ENCODE measurements at regions not wholly inside any gene's neighbourhood (a gene's known extent, or its start where the extent isn't known, plus 50 kb on each side); places are given as distances from the start of the nearest gene placed in this dataset.

DNA sequence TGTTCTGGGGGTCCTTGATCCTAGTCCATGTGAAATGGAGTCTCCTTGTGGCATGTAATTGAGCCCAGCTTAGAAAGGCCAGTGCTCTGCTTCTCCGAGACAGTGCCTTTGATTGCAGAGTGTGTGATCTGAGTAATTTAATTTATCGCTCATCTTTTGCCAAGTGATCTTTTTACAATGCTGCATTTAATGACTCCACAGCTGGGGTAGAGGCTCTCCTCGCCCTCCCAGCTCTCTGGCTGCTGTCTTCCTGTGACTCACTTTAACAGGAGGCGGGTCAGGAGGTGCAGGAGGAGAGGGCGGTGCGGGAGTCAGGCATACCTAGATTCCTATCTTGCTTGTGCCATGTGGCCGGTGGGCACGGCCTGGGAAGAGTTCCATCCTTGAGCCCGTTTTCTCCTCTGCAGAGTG, 113.4 kb upstream of the FOXF1 start:
- TF ChIP-seq, protein P1, sequence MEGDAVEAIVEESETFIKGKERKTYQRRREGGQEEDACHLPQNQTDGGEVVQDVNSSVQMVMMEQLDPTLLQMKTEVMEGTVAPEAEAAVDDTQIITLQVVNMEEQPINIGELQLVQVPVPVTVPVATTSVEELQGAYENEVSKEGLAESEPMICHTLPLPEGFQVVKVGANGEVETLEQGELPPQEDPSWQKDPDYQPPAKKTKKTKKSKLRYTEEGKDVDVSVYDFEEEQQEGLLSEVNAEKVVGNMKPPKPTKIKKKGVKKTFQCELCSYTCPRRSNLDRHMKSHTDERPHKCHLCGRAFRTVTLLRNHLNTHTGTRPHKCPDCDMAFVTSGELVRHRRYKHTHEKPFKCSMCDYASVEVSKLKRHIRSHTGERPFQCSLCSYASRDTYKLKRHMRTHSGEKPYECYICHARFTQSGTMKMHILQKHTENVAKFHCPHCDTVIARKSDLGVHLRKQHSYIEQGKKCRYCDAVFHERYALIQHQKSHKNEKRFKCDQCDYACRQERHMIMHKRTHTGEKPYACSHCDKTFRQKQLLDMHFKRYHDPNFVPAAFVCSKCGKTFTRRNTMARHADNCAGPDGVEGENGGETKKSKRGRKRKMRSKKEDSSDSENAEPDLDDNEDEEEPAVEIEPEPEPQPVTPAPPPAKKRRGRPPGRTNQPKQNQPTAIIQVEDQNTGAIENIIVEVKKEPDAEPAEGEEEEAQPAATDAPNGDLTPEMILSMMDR (conservative IDR thresholded peaks at IDR 0.05; ENCODE audit: low read length): no peak
- H3K4me3 ChIP-seq (ENCODE audit: low read length): peak overlapping the region; percentile 48
- DNase-seq (ENCODE audit: low read depth): peak; percentile 91

DNA sequence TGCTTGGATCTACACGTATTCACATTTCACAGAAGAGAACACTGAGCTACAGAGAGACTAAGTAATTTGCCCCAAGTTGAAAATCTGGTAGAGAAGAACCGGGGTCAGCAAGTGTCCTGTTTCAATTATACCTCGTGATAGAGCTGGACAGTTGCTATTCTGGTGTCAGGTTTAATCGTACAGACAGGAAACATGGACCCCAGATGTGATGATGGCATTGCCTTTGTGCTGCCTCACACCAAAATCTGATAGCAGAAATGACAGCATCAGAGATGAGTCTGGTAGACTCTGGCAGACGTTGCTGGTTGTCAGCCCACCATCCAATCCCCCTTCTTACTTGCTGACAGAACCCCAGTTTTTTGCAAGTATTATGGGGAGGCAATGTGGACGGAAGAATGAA, 112.1 kb upstream of the FOXF1 start:
- no peak overlapping the region for H3K4me3 ChIP-seq (ENCODE audit: low read length)
- DNase-seq (ENCODE audit: low read depth): no peak

DNA sequence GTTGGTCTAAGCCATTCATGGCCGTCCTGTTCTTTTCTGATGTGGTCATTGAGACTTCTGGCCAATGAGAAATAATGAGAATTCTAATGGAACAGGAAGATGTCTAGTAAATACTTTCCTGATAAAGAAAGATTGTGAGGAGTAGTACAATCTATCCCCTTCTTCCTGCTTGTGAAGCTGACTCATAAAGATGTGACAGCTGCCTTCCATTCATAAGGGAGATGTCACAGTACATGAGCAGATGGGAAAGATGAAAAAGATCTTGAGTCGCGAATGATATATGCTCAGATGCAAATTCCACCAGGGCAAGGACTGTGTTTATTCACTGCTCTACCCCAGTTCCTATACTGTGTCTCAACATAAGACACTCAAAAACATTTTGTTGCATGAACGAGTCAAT, 111.7 kb upstream of the FOXF1 start:
- no peak for DNase-seq (ENCODE audit: low read depth)
- TF ChIP-seq, protein P1 (conservative IDR thresholded peaks at IDR 0.05; ENCODE audit: low read length): no peak

More for the DNA sequence above, 112.1 kb upstream of the FOXF1 start:
- TF ChIP-seq, protein P1 (conservative IDR thresholded peaks at IDR 0.05; ENCODE audit: low read length): no peak

DNA sequence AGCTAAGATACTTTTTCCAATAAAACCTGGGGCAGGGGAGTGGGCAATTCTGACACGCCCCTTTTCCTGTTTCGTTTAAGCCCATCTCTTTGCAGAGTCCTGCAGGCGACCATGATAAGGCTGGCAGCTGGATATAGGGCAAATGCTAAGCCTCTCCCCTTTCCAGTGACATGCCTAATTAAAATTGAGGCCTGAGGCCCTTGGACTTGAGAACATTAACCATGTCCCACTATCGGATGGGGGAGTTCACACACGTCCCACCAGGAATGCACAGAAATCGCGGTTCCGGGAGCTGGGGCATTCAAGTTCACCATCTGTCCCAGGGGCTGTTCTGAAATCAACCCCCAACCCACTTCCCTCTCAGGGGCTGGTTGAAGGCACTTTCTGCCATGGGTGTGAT, 109.2 kb upstream of the FOXF1 start:
- TF ChIP-seq, protein P1 (conservative IDR thresholded peaks at IDR 0.05; ENCODE audit: low read length): no peak
- no peak overlapping the region for H3K4me3 ChIP-seq (ENCODE audit: low read length)
- DNase-seq (ENCODE audit: low read depth): no peak

More for the DNA sequence above, 111.7 kb upstream of the FOXF1 start:
- H3K4me3 ChIP-seq (ENCODE audit: low read length): no peak overlapping the region

DNA sequence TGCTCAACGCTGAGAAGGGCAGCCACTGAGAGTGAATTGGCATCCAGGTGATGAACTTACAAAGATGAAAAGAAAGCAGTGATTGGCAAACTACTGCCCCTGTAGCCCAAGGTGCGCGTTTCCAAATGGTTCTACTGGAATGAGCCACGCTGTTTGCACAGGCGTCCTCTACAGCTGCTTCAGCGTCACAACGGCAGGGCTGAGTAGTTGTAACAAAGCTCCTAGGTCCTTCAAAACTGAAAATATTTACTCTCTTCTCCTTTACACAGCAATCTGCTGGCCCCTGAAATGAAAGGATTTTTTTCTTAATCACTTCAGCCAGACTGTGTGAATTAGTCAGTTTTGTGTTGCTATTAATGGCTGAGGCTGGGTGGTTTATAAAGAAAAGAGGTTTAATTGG, 107.2 kb upstream of the FOXF1 start:
- no peak overlapping the region for H3K4me3 ChIP-seq (ENCODE audit: low read length)

DNA sequence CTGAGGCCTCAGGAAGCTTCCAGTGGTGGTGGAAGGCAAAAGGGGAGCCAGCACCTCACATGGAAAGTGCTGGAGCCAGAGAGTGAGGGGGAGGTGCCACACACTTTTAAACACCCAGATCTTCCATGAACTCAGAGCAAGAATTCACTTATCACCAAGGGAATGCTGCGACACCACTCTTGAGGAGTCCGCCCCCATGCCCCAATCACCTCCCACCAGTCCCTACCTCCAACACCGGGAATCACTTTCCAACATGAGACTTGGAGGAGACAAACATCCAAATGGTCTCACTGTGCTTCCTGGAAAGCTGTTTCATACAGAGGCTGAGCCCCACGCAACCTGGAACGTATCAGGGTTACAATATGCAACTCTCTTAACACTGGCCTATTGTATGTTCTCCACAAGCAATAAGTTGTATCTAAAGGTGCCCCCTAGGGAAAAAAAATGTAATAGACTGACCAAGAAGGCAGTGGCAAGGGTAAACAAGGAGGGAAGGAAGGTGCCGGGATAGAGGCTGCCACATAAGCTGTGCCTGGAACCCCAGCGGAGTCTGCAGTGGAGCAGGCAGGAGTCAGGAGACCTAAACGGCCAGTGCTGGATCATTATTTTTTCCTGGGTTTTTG, 106.7 kb upstream of the FOXF1 start:
- H3K4me3 ChIP-seq (ENCODE audit: low read length): no peak overlapping the region
- TF ChIP-seq, protein P1 (conservative IDR thresholded peaks at IDR 0.05; ENCODE audit: low read length): peak; percentile 21; the same call in 1 of the 2 replicates
- DNase-seq (ENCODE audit: low read depth): no peak

More for the DNA sequence above, 107.2 kb upstream of the FOXF1 start:
- TF ChIP-seq, protein P1 (conservative IDR thresholded peaks at IDR 0.05; ENCODE audit: low read length): no peak
- no peak for DNase-seq (ENCODE audit: low read depth)

DNA sequence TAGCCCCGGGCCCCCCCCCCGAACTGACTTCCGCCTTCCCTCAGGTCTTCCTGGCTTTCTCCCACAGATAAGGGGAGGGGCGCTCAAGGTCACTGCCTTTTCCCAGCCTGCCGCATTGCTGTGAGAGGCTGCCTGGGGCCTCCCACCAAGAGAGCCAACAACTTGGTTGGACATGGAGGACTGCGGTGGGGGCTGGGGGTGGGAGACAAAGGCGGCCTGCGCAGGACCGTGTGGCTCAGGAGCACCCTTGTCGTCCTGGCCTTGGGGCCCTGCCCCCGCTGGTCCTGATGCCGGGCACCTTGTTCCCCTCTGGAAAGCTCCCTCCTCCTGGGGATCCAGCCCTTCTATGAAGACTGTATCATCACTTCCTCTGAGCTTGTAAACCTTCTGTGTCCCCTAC, 105.6 kb upstream of the FOXF1 start:
- no peak for DNase-seq (ENCODE audit: low read depth)
- H3K4me3 ChIP-seq (ENCODE audit: low read length): no peak overlapping the region
- TF ChIP-seq, protein P1 (conservative IDR thresholded peaks at IDR 0.05; ENCODE audit: low read length): no peak
